Fibroblast of villous mesenchyme (primary cell): ENCODE measurements at regions not wholly inside any gene's neighbourhood (a gene's known extent, or its start where the extent isn't known, plus 50 kb on each side); places are given as distances from the start of the nearest gene placed in this dataset.

Experiments used
- DNase-seq: peaks from one replicate; pipeline ENCODE4 v3.0.0-alpha.2; 2010; ENCODE audit warnings: low read depth
- H3K4me3 ChIP-seq: 2 replicates; pipeline ENCODE4 v1.5.1; 2011; ENCODE audit warnings: low read depth, mild to moderate bottlenecking, low read length
- TF ChIP-seq, protein P1 (sequence below): IDR thresholded peaks from 2 replicates; pipeline ENCODE4 v1.5.1; 2012; ENCODE audit warnings: low read depth, mild to moderate bottlenecking, low read length; ENCODE audit not compliant: insufficient read depth

DNA sequence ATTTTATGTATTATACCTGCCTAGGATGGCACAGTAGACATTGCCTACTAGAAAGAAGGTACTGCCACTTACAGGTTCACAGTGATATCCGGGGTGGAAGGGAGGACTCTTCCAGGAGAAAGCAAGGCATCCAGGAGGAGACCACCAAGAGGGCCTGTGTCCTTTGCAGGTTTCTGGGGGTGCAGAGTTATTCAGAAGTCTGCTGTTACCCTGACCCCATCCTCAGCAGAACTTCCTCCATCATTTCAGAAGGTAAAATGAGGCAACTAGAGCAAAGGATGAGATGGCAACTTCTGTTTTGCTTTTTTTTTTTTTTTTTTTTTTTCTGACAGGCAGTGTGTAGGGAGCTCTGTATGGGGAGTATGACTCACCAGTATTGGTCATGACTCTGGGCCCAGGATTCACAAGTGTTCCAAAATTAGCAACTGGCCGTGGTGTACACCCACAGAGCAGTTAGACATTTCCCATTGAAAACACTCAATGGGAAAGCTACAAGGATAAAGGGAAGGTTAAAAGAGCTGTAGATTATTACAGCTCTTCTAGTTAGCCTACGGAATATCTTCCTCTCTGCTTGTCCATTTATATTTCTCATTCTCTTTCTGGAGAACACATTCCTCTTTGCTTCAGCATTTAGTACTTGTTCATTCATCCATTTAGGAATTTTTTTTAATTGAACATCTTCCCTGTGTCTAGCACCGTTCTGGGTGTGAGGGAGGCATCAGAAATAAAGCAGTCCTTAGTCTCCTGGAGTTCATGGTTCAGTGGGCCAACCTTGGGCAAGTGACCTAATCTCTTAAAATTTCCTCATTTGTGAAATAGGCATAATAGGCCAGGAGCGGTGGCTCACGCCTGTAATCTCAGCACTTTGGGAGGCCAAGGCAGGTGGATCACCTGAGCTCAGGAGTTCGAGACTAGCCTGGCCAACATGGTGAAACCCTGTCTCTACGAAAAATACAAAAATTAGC, 50.5 kb upstream of the PPP2R5A start:
- peak; percentile 93 for DNase-seq
- TF ChIP-seq, protein P1, sequence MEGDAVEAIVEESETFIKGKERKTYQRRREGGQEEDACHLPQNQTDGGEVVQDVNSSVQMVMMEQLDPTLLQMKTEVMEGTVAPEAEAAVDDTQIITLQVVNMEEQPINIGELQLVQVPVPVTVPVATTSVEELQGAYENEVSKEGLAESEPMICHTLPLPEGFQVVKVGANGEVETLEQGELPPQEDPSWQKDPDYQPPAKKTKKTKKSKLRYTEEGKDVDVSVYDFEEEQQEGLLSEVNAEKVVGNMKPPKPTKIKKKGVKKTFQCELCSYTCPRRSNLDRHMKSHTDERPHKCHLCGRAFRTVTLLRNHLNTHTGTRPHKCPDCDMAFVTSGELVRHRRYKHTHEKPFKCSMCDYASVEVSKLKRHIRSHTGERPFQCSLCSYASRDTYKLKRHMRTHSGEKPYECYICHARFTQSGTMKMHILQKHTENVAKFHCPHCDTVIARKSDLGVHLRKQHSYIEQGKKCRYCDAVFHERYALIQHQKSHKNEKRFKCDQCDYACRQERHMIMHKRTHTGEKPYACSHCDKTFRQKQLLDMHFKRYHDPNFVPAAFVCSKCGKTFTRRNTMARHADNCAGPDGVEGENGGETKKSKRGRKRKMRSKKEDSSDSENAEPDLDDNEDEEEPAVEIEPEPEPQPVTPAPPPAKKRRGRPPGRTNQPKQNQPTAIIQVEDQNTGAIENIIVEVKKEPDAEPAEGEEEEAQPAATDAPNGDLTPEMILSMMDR: no peak
- no peak overlapping the region for H3K4me3 ChIP-seq
